ENCODE measurements at regions not wholly inside any gene's neighbourhood (a gene's known extent, or its start where the extent isn't known, plus 50 kb on each side); places are given as distances from the start of the nearest gene placed in this dataset.

- DNase-seq (ENCODE audit: low read depth), result peak; percentile 41
These were observed 171.6 kb upstream of the PIEZO2 start for GRCh38 chr18:11320986-11321385.

- no peak for DNase-seq (ENCODE audit: low read depth)
These were observed 167.2 kb upstream of the PIEZO2 start for GRCh38 chr18:11316546-11316945.

- DNase-seq (ENCODE audit: low read depth), result no peak
These were observed 161.2 kb upstream of the PIEZO2 start for GRCh38 chr18:11310476-11311086.

- no peak for DNase-seq (ENCODE audit: low read depth)
These were observed 159.8 kb upstream of the PIEZO2 start for GRCh38 chr18:11309172-11309571.

- DNase-seq (ENCODE audit: low read depth), result no peak
These were observed 159.1 kb upstream of the PIEZO2 start for GRCh38 chr18:11308499-11308898.

- no peak for DNase-seq (ENCODE audit: low read depth)
These were observed 158.3 kb upstream of the PIEZO2 start for GRCh38 chr18:11307716-11308115.

- no peak for DNase-seq (ENCODE audit: low read depth)
These were observed 156.1 kb upstream of the PIEZO2 start for GRCh38 chr18:11305507-11305906.

GRCh38 chr18:11304928-11305327 is 155.6 kb upstream of the PIEZO2 start:
- no peak for DNase-seq (ENCODE audit: low read depth)

- DNase-seq (ENCODE audit: low read depth), result no peak
These were observed 147.6 kb upstream of the PIEZO2 start for GRCh38 chr18:11296946-11297345.

- no peak for DNase-seq (ENCODE audit: low read depth)
These were observed 144.4 kb upstream of the PIEZO2 start for GRCh38 chr18:11293794-11294193.

- no peak for DNase-seq (ENCODE audit: low read depth)
These were observed 141.4 kb upstream of the PIEZO2 start for GRCh38 chr18:11290786-11291185.

GRCh38 chr18:11289248-11289647 is 139.9 kb upstream of the PIEZO2 start:
- DNase-seq (ENCODE audit: low read depth), result no peak

GRCh38 chr18:11288401-11288800 is 139.0 kb upstream of the PIEZO2 start:
- no peak for DNase-seq (ENCODE audit: low read depth)

GRCh38 chr18:11286431-11286830 is 137.1 kb upstream of the PIEZO2 start:
- no peak for DNase-seq (ENCODE audit: low read depth)

- no peak for DNase-seq (ENCODE audit: low read depth)
These were observed 135.4 kb upstream of the PIEZO2 start for GRCh38 chr18:11284811-11285210.

GRCh38 chr18:11284349-11284748 is 135.0 kb upstream of the PIEZO2 start:
- no peak for DNase-seq (ENCODE audit: low read depth)

- DNase-seq (ENCODE audit: low read depth), result no peak
These were observed 134.3 kb upstream of the PIEZO2 start for GRCh38 chr18:11283479-11284161.

- DNase-seq (ENCODE audit: low read depth), result no peak
These were observed 130.1 kb upstream of the PIEZO2 start for GRCh38 chr18:11279461-11279860.

- no peak for DNase-seq (ENCODE audit: low read depth)
These were observed 127.3 kb upstream of the PIEZO2 start for GRCh38 chr18:11276678-11277077.

- DNase-seq (ENCODE audit: low read depth), result no peak
These were observed 124.9 kb upstream of the PIEZO2 start for GRCh38 chr18:11274144-11274794.

- DNase-seq (ENCODE audit: low read depth), result no peak
These were observed 123.1 kb upstream of the PIEZO2 start for GRCh38 chr18:11272516-11272915.

GRCh38 chr18:11271954-11272353 is 122.6 kb upstream of the PIEZO2 start:
- no peak for DNase-seq (ENCODE audit: low read depth)

- DNase-seq (ENCODE audit: low read depth), result no peak
These were observed 119.9 kb upstream of the PIEZO2 start for GRCh38 chr18:11269257-11269656.
